H1 (cell line): ENCODE measurements at regions not wholly inside any gene's neighbourhood (a gene's known extent, or its start where the extent isn't known, plus 50 kb on each side); places are given as distances from the start of the nearest gene placed in this dataset.

ENCODE experiments used
- CHD7 ChIP-seq: fragments of 300-600 bp; sonication (generic); IDR thresholded peaks from 2 replicates; pipeline ENCODE4 v1.7.1; 2012; ENCODE audit warnings: low read length, moderate library complexity, mild to moderate bottlenecking, inconsistent platforms; ENCODE audit not compliant: insufficient replicate concordance
- E2F6 ChIP-seq: IDR thresholded peaks from 2 replicates; pipeline ENCODE4 v1.6.1; 2012; ENCODE audit warnings: inconsistent platforms
- FOSL1 ChIP-seq: IDR thresholded peaks from 2 replicates; pipeline ENCODE4 v1.6.1; 2011; ENCODE audit warnings: mild to moderate bottlenecking, low read depth, low read length, moderate library complexity; ENCODE audit not compliant: insufficient read depth
- JUND ChIP-seq: IDR thresholded peaks from 2 replicates; pipeline ENCODE4 v1.6.1; 2011; ENCODE audit warnings: mild to moderate bottlenecking, improper control_type of control experiment, low read length
- NANOG ChIP-seq: IDR thresholded peaks from 2 replicates; pipeline ENCODE4 v1.6.1; 2011; ENCODE audit warnings: low read length, low read depth, mild to moderate bottlenecking, inconsistent platforms; ENCODE audit not compliant: insufficient read depth, poor library complexity, severe bottlenecking
- POLR2A ChIP-seq, 2 experiments: IDR thresholded peaks; 1 replicate in 1 of 2; 2 replicates in 1 of 2; pipeline ENCODE4 v1.6.1; 2011; ENCODE audit warnings: low read depth in 2 of 2, low read length in 2 of 2, mild to moderate bottlenecking in 2 of 2; ENCODE audit errors: control extremely low read depth in 1 of 2
- POLR2AphosphoS5 ChIP-seq: IDR thresholded peaks from 2 replicates; pipeline ENCODE4 v1.6.1; 2011; ENCODE audit warnings: low read depth, low read length
- RAD21 ChIP-seq, 2 experiments: IDR thresholded peaks in 1 of 2; conservative IDR thresholded peaks in 1 of 2; 2 replicates each; pipeline ENCODE4 v1.6.1; 2011; ENCODE audit warnings: low read depth in 2 of 2, low read length in 2 of 2, improper control_type of control experiment in 1 of 2, inconsistent platforms in 1 of 2, mild to moderate bottlenecking in 1 of 2, moderate library complexity in 1 of 2

GRCh38 chr21:32183396-32183795 lies 95.5 kb downstream of the MIS18A start (continued):
- TF ChIP-seq CHD7 (no peak), RAD21 (IDR thresholded peaks at IDR 0.05 in 1 of 2, conservative IDR thresholded peaks at IDR 0.05 in 1 of 2; ENCODE audit: low read depth in 2 of 2, low read length in 2 of 2) (no peak), JUND (no peak), FOSL1 (no peak), NANOG (no peak), E2F6 (no peak), POLR2A (IDR thresholded peaks at IDR 0.05; ENCODE audit: control extremely low read depth in 1 of 2, low read depth in 2 of 2, low read length in 2 of 2) (no peak), POLR2AphosphoS5 (no peak)
